ENCODE measurements at regions not wholly inside any gene's neighbourhood (a gene's known extent, or its start where the extent isn't known, plus 50 kb on each side); places are given as distances from the start of the nearest gene placed in this dataset.

GRCh38 chr20:60345106-60345505 is 386.9 kb downstream of the CDH26 start:
- no peak for TF ChIP-seq CTCF (conservative IDR thresholded peaks at IDR 0.05; ENCODE audit: low read depth, low read length)
- no peak for DNase-seq (ENCODE audit: low read depth)
- no peak overlapping the region for H3K4me3 ChIP-seq (ENCODE audit: low read depth, low read length)

GRCh38 chr20:60349418-60349817 is 391.2 kb downstream of the CDH26 start:
- no peak overlapping the region for H3K4me3 ChIP-seq (ENCODE audit: low read depth, low read length)
- no peak for DNase-seq (ENCODE audit: low read depth)
- no peak for TF ChIP-seq CTCF (conservative IDR thresholded peaks at IDR 0.05; ENCODE audit: low read depth, low read length)

- no peak overlapping the region for H3K4me3 ChIP-seq (ENCODE audit: low read depth, low read length)
- no peak for DNase-seq (ENCODE audit: low read depth)
- no peak for TF ChIP-seq CTCF (conservative IDR thresholded peaks at IDR 0.05; ENCODE audit: low read depth, low read length)
Measured at GRCh38 chr20:60352017-60352416, 393.8 kb downstream of the CDH26 start.

- no peak overlapping the region for H3K4me3 ChIP-seq (ENCODE audit: low read depth, low read length)
- DNase-seq (ENCODE audit: low read depth): no peak
- no peak for TF ChIP-seq CTCF (conservative IDR thresholded peaks at IDR 0.05; ENCODE audit: low read depth, low read length)
Measured at GRCh38 chr20:60352596-60352995, 394.4 kb downstream of the CDH26 start.

- no peak overlapping the region for H3K4me3 ChIP-seq (ENCODE audit: low read depth, low read length)
- no peak for DNase-seq (ENCODE audit: low read depth)
- no peak for TF ChIP-seq CTCF (conservative IDR thresholded peaks at IDR 0.05; ENCODE audit: low read depth, low read length)
Measured at GRCh38 chr20:60354024-60354580, 395.9 kb downstream of the CDH26 start.

GRCh38 chr20:60358101-60358500 is 399.9 kb downstream of the CDH26 start:
- H3K4me3 ChIP-seq (ENCODE audit: low read depth, low read length): no peak overlapping the region
- no peak for TF ChIP-seq CTCF (conservative IDR thresholded peaks at IDR 0.05; ENCODE audit: low read depth, low read length)
- no peak for DNase-seq (ENCODE audit: low read depth)

- TF ChIP-seq CTCF (conservative IDR thresholded peaks at IDR 0.05; ENCODE audit: low read depth, low read length): no peak
- no peak for DNase-seq (ENCODE audit: low read depth)
- H3K4me3 ChIP-seq (ENCODE audit: low read depth, low read length): no peak overlapping the region
Measured at GRCh38 chr20:60359010-60359409, 400.8 kb downstream of the CDH26 start.

Data from choroid plexus epithelial cell (primary cell).